Mucosa of descending colon (tissue), 3 donors: ENCODE measurements at regions not wholly inside any gene's neighbourhood (a gene's known extent, or its start where the extent isn't known, plus 50 kb on each side); places are given as distances from the start of the nearest gene placed in this dataset.

ENCODE experiments used
- ATAC-seq: fragments of 200-7000 bp; cut with Tn5 transposase; one replicate; pipeline ENCODE4 v1.9.1; 2020; ENCODE audit warnings: mild to moderate bottlenecking, moderate library complexity
- DNase-seq, 3 donors: peaks; one replicate each; pipeline ENCODE4 v3.0.0-alpha.2; 2020
- H3K36me3 ChIP-seq: fragments of 200-600 bp; one replicate; pipeline ENCODE4 v1.8.0; 2021; ENCODE audit warnings: low read depth, mild to moderate bottlenecking
- H3K4me1 ChIP-seq: fragments of 200-600 bp; one replicate; pipeline ENCODE4 v1.8.0; 2021; ENCODE audit warnings: low read depth, mild to moderate bottlenecking
- H3K4me3 ChIP-seq: fragments of 200-600 bp; one replicate; pipeline ENCODE4 v1.8.0; 2021; ENCODE audit warnings: mild to moderate bottlenecking
- H3K9me3 ChIP-seq: fragments of 200-600 bp; one replicate; pipeline ENCODE4 v1.8.0; 2021; ENCODE audit warnings: mild to moderate bottlenecking
- CTCF ChIP-seq: fragments of 200-600 bp; IDR thresholded peaks from one replicate; pipeline ENCODE4 v1.8.0; 2022; ENCODE audit warnings: antibody characterized with exemption, mild to moderate bottlenecking
- intact Hi-C, 2 donors: fragments of 100-400 bp; cut with DNase I in 1 of 2; cut with micrococcal nuclease in 1 of 2; formaldehyde crosslinking; loops; one replicate each; pipeline versions ENCODE4 v1.11.0 to v1.11.1; 2022; cut with DNase I, micrococcal nuclease
- donor health status: DM: no; HTN: no; CAD: no; lungs with moderate emphysema.
- donor health status: DM: no; HTN: no; CAD: no.
- donor health status: DM: no; HTN: yes; CAD: no.

- H3K36me3 ChIP-seq = no peaks in the 10 kb centered on the region
- intact Hi-C loops = no loop called here
- no peaks in the 10 kb centered on the region for H3K9me3 ChIP-seq
Observed at GRCh38 chr6:131430531-131430930, 142.5 kb upstream of the ARG1 start.

GRCh38 chr6:131431718-131432117 is 141.3 kb upstream of the ARG1 start:
- no peak for ATAC-seq
- intact Hi-C loops = no loop called here
- no peaks in the 10 kb centered on the region for H3K4me1 ChIP-seq

More at GRCh38 chr6:131430531-131430930, 142.5 kb upstream of the ARG1 start:
- no peaks in the 10 kb centered on the region for H3K4me1 ChIP-seq
- ATAC-seq (no peak), DNase-seq (no peak)
- no peak for TF ChIP-seq CTCF
- H3K4me3 ChIP-seq = no peak overlapping the region

GRCh38 chr6:131433927-131434326 is 139.1 kb upstream of the ARG1 start:
- no peaks in the 10 kb centered on the region for H3K36me3 ChIP-seq
- ATAC-seq (no peak), DNase-seq (no peak)
- no peak overlapping the region for H3K4me3 ChIP-seq
- H3K4me1 ChIP-seq = no peaks in the 10 kb centered on the region
- no peaks in the 10 kb centered on the region for H3K9me3 ChIP-seq
- intact Hi-C loops = no loop called here
- TF ChIP-seq CTCF = no peak

More at GRCh38 chr6:131431718-131432117, 141.3 kb upstream of the ARG1 start:
- H3K4me3 ChIP-seq = no peak overlapping the region
- no peak for DNase-seq
- H3K36me3 ChIP-seq = no peaks in the 10 kb centered on the region
- no peaks in the 10 kb centered on the region for H3K9me3 ChIP-seq
- no peak for TF ChIP-seq CTCF

- H3K4me1 ChIP-seq = no peaks in the 10 kb centered on the region
- no peak for ATAC-seq
- H3K4me3 ChIP-seq = no peak overlapping the region
- no peak for DNase-seq
- H3K9me3 ChIP-seq = no peaks in the 10 kb centered on the region
- no peak for TF ChIP-seq CTCF
- H3K36me3 ChIP-seq = no peaks in the 10 kb centered on the region
- intact Hi-C loops = no loop called here
Observed at GRCh38 chr6:131436358-131436757, 136.7 kb upstream of the ARG1 start.

- no peaks in the 10 kb centered on the region for H3K4me1 ChIP-seq
Observed at GRCh38 chr6:131443014-131443413, 130.0 kb upstream of the ARG1 start.

More at GRCh38 chr6:131443014-131443413, 130.0 kb upstream of the ARG1 start:
- no peaks in the 10 kb centered on the region for H3K9me3 ChIP-seq
- no peak for DNase-seq
- intact Hi-C loops = no loop called here
- TF ChIP-seq CTCF = no peak
- no peak for ATAC-seq
- no peaks in the 10 kb centered on the region for H3K36me3 ChIP-seq
- H3K4me3 ChIP-seq = no peak overlapping the region
